GM12878 (cell line): ENCODE measurements at regions not wholly inside any gene's neighbourhood (a gene's known extent, or its start where the extent isn't known, plus 50 kb on each side); places are given as distances from the start of the nearest gene placed in this dataset.
A peak's percentile ranks its signal among the peaks of the same experiment; 100 is the strongest.

ENCODE experiments used
- ATAC-seq: fragments of 200-7000 bp; cut with Tn5 transposase; 3 replicates; pipeline ENCODE4 v1.9.1; 2020; ENCODE audit warnings: mild to moderate bottlenecking, moderate library complexity
- BruUV-seq: library from RNA; stranded (reverse); fragments of 400-500 nt; replicated peaks from 2 replicates; lab custom pipeline; 2021; lab: Mats Ljungman, UMichigan
- CTCF ChIA-PET: fragments of 300-600 bp; sonication (Branson Sonifier 250); formaldehyde crosslinking; extraction: SDS; loops from one replicate; lab custom pipeline; 2021; ENCODE audit warnings: inconsistent platforms; lab: Yijun Ruan, JAX
- POLR2A ChIA-PET: fragments of 350-600 bp; formaldehyde crosslinking; extraction: SDS; loops from one replicate; lab custom pipeline; 2021; ENCODE audit warnings: inconsistent platforms; lab: Charles Lee
- RAD21 ChIA-PET: fragments of 300-600 bp; sonication (Branson Sonifier 250); formaldehyde crosslinking; loops from one replicate; lab custom pipeline; 2023; ENCODE audit warnings: antibody characterized with exemption; ENCODE audit not compliant: unreplicated experiment; lab: Charles Lee
- SMC1A ChIA-PET: fragments of 300-600 bp; sonication (Branson Sonifier 250); formaldehyde crosslinking; loops from one replicate; lab custom pipeline; 2023; ENCODE audit not compliant: unreplicated experiment, uncharacterized antibody; lab: Charles Lee
- DNase-seq: peaks from one replicate; pipeline ENCODE4 v3.0.0-alpha.2; 2011; ENCODE audit warnings: low read depth, low spot score
- FAIRE-seq: peaks from 3 replicates; lab custom pipeline; 2011; peaks lifted over from hg19 to GRCh38; lab: Jason Lieb, UNC
- H2AFZ ChIP-seq: 2 replicates; pipeline ENCODE4 v1.6.0; 2011; ENCODE audit warnings: low read depth, low read length, control low read depth; ENCODE audit not compliant: control insufficient read depth
- H3K27ac ChIP-seq: 2 replicates; pipeline ENCODE4 v1.5.1; 2011; ENCODE audit warnings: control low read depth; ENCODE audit not compliant: control insufficient read depth, insufficient read depth
- H3K27me3 ChIP-seq, 2 experiments: replicated peaks in 1 of 2; 2 replicates each; pipeline versions ENCODE4 v1.6.0 to v1.6.1; 2011; ENCODE audit warnings: low read length in 1 of 2; ENCODE audit not compliant: control insufficient read depth in 2 of 2, insufficient read depth in 2 of 2
- H3K36me3 ChIP-seq, 2 experiments: 2 replicates each; pipeline ENCODE4 v1.5.1; 2011; ENCODE audit warnings: low read length in 1 of 2; ENCODE audit not compliant: control insufficient read depth in 2 of 2, insufficient read depth in 2 of 2
- H3K4me1 ChIP-seq: 2 replicates; pipeline ENCODE4 v1.6.1; 2011; ENCODE audit warnings: mild to moderate bottlenecking, low read length, moderate library complexity, mixed read lengths; ENCODE audit not compliant: control insufficient read depth, insufficient read depth
- H3K4me2 ChIP-seq: 2 replicates; pipeline ENCODE4 v1.6.0; 2011; ENCODE audit warnings: control low read depth; ENCODE audit not compliant: control insufficient read depth, insufficient read depth
- H3K4me3 ChIP-seq: fragments of 200-600 bp; sonication (generic); 2 replicates; pipeline ENCODE4 v1.5.1; 2016
- H3K79me2 ChIP-seq: 2 replicates; pipeline ENCODE4 v1.6.0; 2011; ENCODE audit warnings: low read length; ENCODE audit not compliant: control insufficient read depth, insufficient read depth
- H3K9ac ChIP-seq: 2 replicates; pipeline ENCODE4 v1.8.0; 2011; ENCODE audit warnings: low read length, control low read depth, mixed read lengths; ENCODE audit not compliant: control insufficient read depth, insufficient read depth
- H3K9me3 ChIP-seq: replicated peaks from 3 replicates; pipeline ENCODE4 v1.5.1; 2011; ENCODE audit warnings: mild to moderate bottlenecking, low read length; ENCODE audit not compliant: control insufficient read depth, insufficient read depth
- H4K20me1 ChIP-seq: 2 replicates; pipeline ENCODE4 v1.6.0; 2011; ENCODE audit not compliant: control insufficient read depth, insufficient read depth
- CTCF ChIP-seq, 3 experiments: IDR thresholded peaks in 2 of 3; conservative IDR thresholded peaks in 1 of 3; 2 replicates each; pipeline ENCODE4 v1.5.1; 2011; ENCODE audit warnings: low read depth in 3 of 3, low read length in 3 of 3, mild to moderate bottlenecking in 3 of 3, control low read depth in 2 of 3, moderate library complexity in 2 of 3, inconsistent platforms in 1 of 3, mixed read lengths in 1 of 3; ENCODE audit not compliant: control insufficient read depth in 2 of 3, insufficient read depth in 1 of 3; ENCODE audit errors: extremely low read depth in 1 of 3
- GATAD2B ChIP-seq: fragments of 450-650 bp; conservative IDR thresholded peaks from 2 replicates; pipeline ENCODE4 v1.6.1; 2017; ENCODE audit warnings: low read depth, mild to moderate bottlenecking, moderate library complexity
- KLF5 ChIP-seq: fragments of 450-650 bp; IDR thresholded peaks from 2 replicates; pipeline ENCODE4 v1.6.1; 2014; ENCODE audit warnings: mild to moderate bottlenecking; ENCODE audit not compliant: partially characterized antibody
- WGBS: methylation state at CpG from one replicate; pipeline ENCODE4 v1.1.6; 2016; ENCODE audit warnings: low lambda C conversion rate; ENCODE audit not compliant: insufficient replicate concordance, insufficient coverage; ENCODE audit errors: missing lambda C conversion rate; 5-methylcytosine and 5-hydroxymethylcytosine counted together
- in situ Hi-C: fragments of 300-500 bp; cut with MboI; formaldehyde crosslinking; loops from 9 replicates; pipeline ENCODE4 v1.14.3; 2018; ENCODE audit warnings: mixed read lengths
- intact Hi-C: fragments of 100-400 bp; cut with micrococcal nuclease; formaldehyde crosslinking; loops from one replicate; pipeline ENCODE4 v1.14.2; 2022; ENCODE audit not compliant: unreplicated experiment

- ChIA-PET SMC1A (no interaction called here), CTCF (interaction anchor here (0.7 to 1.2 kb wide), 3 partner anchors 61 to 1016 kb away, joined by 3 read pairs; no protein-coding TSS in a partner anchor)
- Histone ChIP-seq H3K9ac (no peak overlapping the region), H2AFZ (no peak overlapping the region), H3K36me3 (no peaks in the 10 kb centered on the region), H3K4me1 (no peaks in the 10 kb centered on the region), H3K4me3 (no peak overlapping the region), H3K27ac (no peak overlapping the region), H3K4me2 (no peak overlapping the region), H4K20me1 (no peaks in the 10 kb centered on the region)
- WGBS: 23% methylated on average over 4 of the region's 4 CpGs
- DNase-seq (no peak), FAIRE-seq (no peak), ATAC-seq (peak; percentile 66)
- intact Hi-C loops: loop anchor here (5.0 kb wide), 1 partner anchor 58 kb away; no protein-coding TSS in a partner anchor
- TF ChIP-seq GATAD2B (no peak), KLF5 (no peak), CTCF (IDR thresholded peaks at IDR 0.05 in 2 of 3, conservative IDR thresholded peaks at IDR 0.05 in 1 of 3; ENCODE audit: control insufficient read depth in 2 of 3, extremely low read depth in 1 of 3, insufficient read depth in 1 of 3, low read depth in 3 of 3, low read length in 3 of 3) (peak in 1 of 3 experiments; percentile 26; a peak in 1 of 6 replicates)
- TF ChIP-seq, all 136 proteins: peak for 1
- in situ Hi-C loops: no loop called here
- H3K79me2 ChIP-seq: no peaks in the 10 kb centered on the region
- RAD21 ChIA-PET: interaction anchor here (1.0 kb wide), 1 partner anchor 59 kb away, joined by 4 read pairs; no protein-coding TSS in a partner anchor
- no TSS peak for BruUV-seq
- POLR2A ChIA-PET: no interaction called here
- H3K27me3 ChIP-seq: no peaks in the 10 kb centered on the region
- H3K9me3 ChIP-seq: no peaks in the 10 kb centered on the region; the same call in 2 of the 3 replicates
These were observed 76.3 kb upstream of the ABCB5 start for GRCh38 chr7:20539201-20539600.
